Activated CD4-positive, alpha-beta T cell treated with anti-CD3 and anti-CD28 coated beads for 1 hour (primary cell): ENCODE measurements at regions not wholly inside any gene's neighbourhood (a gene's known extent, or its start where the extent isn't known, plus 50 kb on each side); places are given as distances from the start of the nearest gene placed in this dataset.

Experiments
- DNase-seq: peaks from one replicate; pipeline ENCODE4 v3.0.0-alpha.2; 2020

DNA sequence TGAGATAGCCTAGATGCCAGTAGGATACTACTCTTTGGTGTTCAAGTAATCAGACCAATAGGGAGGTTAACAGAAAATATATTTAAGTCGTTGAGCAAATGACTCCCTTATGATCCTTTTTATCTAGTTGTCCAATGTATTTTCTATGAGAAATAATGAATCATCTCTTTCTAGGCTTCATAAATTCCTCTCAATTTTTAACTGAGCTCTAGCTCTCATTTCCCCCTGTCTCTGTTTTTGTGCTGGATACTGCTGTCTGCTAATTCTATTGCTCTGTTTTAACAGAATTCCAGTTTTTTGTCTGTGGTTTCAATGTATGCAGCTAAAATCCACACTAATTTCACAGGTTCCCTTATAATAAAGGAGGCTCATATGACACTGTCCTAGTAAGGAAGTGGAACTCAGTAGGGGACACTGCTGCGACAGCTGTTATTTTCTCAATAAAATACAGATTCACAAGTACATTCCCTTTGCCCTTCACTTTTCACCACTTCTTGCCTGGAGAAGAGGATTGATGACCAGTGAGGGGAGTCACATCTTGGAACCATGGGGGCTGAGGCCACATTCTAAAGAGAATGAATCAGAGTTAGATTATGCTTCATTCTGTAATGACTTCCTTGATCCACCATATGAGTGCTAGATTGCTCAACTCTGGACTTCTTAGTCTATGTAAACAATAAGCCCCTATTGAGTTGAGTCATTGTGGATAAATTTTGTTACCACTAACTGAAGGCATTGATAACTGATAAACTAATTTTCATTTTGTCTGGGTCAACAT, 558.7 kb upstream of the KCNMB2 start:
- DNase-seq = no peak

DNA sequence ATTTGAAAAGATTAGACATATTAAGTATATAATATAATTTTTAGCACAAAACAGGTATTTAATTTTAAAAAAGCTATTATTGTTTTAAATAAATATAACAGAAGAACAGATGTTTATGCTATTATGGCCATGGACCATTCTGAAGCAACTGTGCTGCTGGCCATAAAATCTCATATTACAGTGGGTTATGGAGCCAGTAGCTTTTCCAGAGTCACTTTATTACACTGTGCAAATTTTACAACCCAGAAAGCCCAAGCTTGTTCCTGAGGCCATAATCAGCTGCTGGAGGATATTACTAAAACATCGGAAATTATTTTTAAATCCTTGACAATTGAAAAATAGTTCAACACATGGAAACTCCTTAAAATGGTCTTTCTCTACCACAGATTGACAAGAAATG, 557.3 kb upstream of the KCNMB2 start:
- DNase-seq = no peak

- no peak for DNase-seq
These were observed 556.5 kb upstream of the KCNMB2 start for GRCh38 chr3:177979703-177980102.

DNA sequence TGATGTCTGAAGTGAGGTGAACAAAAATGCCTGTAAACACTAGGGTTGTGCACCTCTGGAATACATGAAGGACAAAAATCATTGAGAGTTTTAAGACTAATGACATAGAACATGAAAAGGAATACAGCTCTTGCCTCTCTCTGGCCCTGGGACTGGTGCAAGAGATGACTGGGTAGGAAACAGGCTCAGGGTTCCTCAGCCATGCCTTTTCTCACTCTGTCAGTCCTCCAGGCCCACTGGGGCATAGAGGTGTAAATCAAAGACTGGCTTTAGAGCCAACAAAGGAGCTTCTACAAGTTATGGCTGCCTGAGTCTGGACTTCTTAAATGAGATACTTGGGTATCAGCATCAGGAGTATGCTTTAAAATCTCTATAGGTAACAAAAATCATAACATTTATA, 554.7 kb upstream of the KCNMB2 start:
- DNase-seq = no peak

- DNase-seq = no peak
These were observed 554.2 kb upstream of the KCNMB2 start for GRCh38 chr3:177982034-177982433.

DNA sequence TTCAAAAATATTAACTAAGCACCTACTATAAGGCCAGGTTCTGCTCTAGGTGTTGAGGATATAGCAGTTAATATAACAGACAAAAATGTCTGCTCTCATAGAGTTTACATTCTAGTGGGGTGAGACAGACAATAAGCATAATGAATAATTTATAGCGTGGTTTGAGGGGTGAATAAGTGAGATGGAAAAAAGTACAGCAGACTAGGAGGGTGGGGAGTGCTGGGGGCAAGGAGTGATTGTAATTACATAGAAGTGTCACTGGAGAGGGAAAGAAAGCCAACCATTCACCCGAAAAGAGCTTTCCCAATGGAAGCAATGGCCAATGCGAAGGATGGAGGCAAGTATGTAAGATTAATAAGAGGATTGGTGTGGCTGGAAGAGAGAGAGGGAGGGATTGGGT, 552.9 kb upstream of the KCNMB2 start:
- DNase-seq = no peak

GRCh38 chr3:177992993-177993970, 543.0 kb upstream of the KCNMB2 start:
- DNase-seq = no peak

DNA sequence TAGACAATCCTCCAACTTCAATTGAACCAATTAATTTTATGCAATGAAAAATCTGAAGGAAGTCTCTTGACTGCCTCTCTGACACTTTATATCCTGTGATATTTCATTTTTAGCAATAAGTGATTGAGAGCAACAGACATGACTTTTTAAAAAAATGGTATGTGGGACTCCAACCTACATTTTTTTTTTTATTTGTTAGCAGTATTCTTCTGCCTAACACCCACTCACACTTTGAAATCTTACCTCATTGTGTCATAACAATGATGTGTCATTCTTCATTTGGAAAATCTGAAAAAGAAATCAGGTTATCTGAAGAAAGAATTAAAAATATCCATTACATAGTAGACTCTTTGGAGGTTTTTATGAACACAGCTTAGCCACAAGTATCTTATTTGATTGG, 541.3 kb upstream of the KCNMB2 start:
- no peak for DNase-seq

GRCh38 chr3:177995381-177996085, 540.7 kb upstream of the KCNMB2 start:
- no peak for DNase-seq

DNA sequence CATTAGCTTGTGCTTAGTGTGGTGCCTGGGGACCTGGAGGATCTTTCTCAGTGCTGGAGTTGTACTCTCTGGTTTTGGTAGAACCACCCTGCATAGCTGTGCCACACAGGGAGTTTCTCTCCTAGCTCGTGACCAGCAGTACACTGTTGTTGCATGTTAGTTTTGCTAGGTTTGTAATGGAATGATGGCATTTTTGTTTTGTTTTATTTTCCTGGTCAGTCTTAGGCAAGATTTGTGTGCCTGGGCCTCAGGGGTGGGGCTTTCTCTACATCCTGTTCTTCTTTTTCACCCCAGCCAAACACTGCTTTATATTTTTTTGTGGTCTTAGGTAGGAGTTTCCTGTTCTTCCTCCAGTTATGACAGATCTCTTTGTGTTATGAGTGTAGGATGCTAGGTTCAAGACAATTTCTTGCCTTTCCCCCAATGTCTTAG, 534.5 kb upstream of the KCNMB2 start:
- no peak for DNase-seq

- DNase-seq = no peak
These were observed 534.1 kb upstream of the KCNMB2 start for GRCh38 chr3:178002113-178002512.

DNA sequence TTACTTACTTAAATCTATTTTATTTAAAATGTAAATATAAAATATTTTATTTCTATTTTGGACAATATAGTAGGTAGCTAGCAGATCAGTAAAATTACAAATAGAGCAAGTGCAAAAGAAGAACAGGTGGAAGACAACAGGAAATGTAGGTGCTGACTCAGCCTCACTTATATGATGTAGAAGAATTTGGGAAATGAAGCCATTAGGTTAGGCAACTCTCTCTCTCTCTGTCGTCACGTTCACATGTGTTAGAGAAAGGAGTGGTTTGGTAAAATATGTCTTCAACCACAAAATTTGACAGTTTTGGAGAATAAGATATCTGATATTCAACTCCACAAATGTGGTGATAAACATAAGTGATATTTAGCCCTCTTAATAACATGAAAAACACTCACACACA, 532.5 kb upstream of the KCNMB2 start:
- DNase-seq = no peak

GRCh38 chr3:178005961-178006360, 530.3 kb upstream of the KCNMB2 start:
- DNase-seq = no peak

DNA sequence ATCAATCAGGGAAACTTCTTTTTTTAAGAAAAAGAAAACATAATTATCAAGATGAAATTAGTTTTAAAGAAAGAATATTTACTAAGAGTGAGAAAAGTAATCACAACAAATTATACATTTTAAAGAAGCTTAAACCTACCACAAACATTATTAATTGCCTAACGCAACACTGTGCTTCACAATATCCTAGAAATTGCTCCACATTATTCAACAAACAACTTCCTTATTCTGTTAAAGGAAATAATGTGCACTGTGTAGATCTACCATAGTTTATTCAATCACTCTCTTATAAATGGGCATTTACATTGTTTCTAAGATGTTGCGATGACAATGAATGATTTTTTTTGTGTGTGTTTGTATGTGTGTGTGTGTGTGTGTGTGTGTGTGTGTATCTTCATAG, 525.9 kb upstream of the KCNMB2 start:
- no peak for DNase-seq

DNA sequence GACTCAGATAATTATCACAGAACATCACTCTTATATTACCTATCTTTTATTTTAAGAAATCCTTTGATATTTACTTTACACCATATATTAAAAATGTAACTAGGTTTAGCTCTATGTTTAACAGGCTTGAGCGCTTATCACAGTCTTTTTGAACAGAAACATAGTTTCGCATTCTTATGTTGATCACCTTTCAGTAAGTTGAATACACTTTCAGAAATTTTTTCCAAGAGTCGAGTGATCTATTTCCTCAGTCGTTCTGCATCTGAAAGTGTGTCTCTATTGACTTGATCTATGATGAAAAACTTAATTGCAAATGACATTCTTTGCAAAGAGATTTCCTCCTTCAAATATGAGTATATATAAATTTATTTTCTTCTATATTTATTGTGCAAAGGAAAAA, 516.6 kb upstream of the KCNMB2 start:
- no peak for DNase-seq

- DNase-seq = no peak
These were observed 513.6 kb upstream of the KCNMB2 start for GRCh38 chr3:178022599-178022998.

DNA sequence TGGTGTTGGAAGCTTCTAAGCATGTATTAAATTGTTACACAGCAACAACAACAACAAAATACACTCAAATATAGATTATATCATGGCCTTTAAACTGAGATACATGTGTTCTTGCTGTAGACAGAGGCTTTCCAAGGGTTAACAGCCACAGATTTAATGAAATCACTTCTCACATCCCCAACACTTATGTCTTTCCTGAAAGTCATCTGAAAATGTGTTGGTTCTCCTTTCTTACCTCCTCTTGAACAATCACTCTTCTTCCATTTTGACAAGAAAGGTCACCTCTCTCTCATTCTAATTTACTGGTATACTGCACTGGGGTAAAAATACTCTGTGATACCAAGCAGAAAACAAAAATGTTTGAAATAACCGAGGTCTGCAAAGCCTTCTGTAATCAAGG, 507.3 kb upstream of the KCNMB2 start:
- DNase-seq = no peak

GRCh38 chr3:178036451-178037144, 499.6 kb upstream of the KCNMB2 start:
- no peak for DNase-seq

- no peak for DNase-seq
These were observed 494.3 kb upstream of the KCNMB2 start for GRCh38 chr3:178041931-178042330.

GRCh38 chr3:178042376-178042775, 493.9 kb upstream of the KCNMB2 start:
- DNase-seq = no peak

GRCh38 chr3:178043084-178043483, 493.2 kb upstream of the KCNMB2 start:
- no peak for DNase-seq

GRCh38 chr3:178044320-178044719, 491.9 kb upstream of the KCNMB2 start:
- no peak for DNase-seq

GRCh38 chr3:178047496-178047895, 488.7 kb upstream of the KCNMB2 start:
- DNase-seq = no peak
